GM20431 (cell line): ENCODE measurements at regions not wholly inside any gene's neighbourhood (a gene's known extent, or its start where the extent isn't known, plus 50 kb on each side); places are given as distances from the start of the nearest gene placed in this dataset.
"Not testable (repeated sequence)": the region's sequence is repeated elsewhere in the genome, so short reads cannot be mapped to it uniquely, and the experiment has no call there.

Experiments
- in situ Hi-C: fragments of 300-500 bp; cut with MseI, MboI; formaldehyde crosslinking; loops from one replicate; pipeline ENCODE4 v1.15.0; 2020; ENCODE audit warnings: low sequenced_read_pairs; ENCODE audit not compliant: unreplicated experiment

- in situ Hi-C loops: no loop called here
These were observed 275.9 kb upstream of the EXOC2 start for GRCh38 chr6:968791-969190.

GRCh38 chr6:967701-968100 is 274.8 kb upstream of the EXOC2 start:
- in situ Hi-C loops: no loop called here

- in situ Hi-C loops: no loop called here
These were observed 272.4 kb upstream of the EXOC2 start for GRCh38 chr6:965343-965742.

- in situ Hi-C loops: no loop called here
These were observed 270.5 kb upstream of the EXOC2 start for GRCh38 chr6:963456-963855.

GRCh38 chr6:961407-961960 is 268.5 kb upstream of the EXOC2 start:
- in situ Hi-C loops: no loop called here

- in situ Hi-C loops: no loop called here
These were observed 267.4 kb upstream of the EXOC2 start for GRCh38 chr6:960356-960755.

- in situ Hi-C loops: no loop called here
These were observed 265.5 kb upstream of the EXOC2 start for GRCh38 chr6:958488-958887.

- in situ Hi-C loops: no loop called here
These were observed 258.7 kb upstream of the EXOC2 start for GRCh38 chr6:951399-952181.

GRCh38 chr6:947235-947934 is 254.4 kb upstream of the EXOC2 start:
- in situ Hi-C loops: no loop called here

GRCh38 chr6:946546-946945 is 253.6 kb upstream of the EXOC2 start:
- in situ Hi-C loops: no loop called here

GRCh38 chr6:939526-940252 is 246.8 kb upstream of the EXOC2 start:
- in situ Hi-C loops: no loop called here

GRCh38 chr6:938916-939315 is 246.0 kb upstream of the EXOC2 start:
- in situ Hi-C loops: no loop called here

- in situ Hi-C loops: no loop called here
These were observed 245.4 kb upstream of the EXOC2 start for GRCh38 chr6:938271-938905.

GRCh38 chr6:935582-935981 is 242.6 kb upstream of the EXOC2 start:
- in situ Hi-C loops: no loop called here

GRCh38 chr6:934686-935085 is 241.7 kb upstream of the EXOC2 start:
- in situ Hi-C loops: no loop called here

GRCh38 chr6:931919-932318 is 239.0 kb upstream of the EXOC2 start:
- in situ Hi-C loops: not testable (repeated sequence)

GRCh38 chr6:927157-927556 is 234.2 kb upstream of the EXOC2 start:
- in situ Hi-C loops: no loop called here

- in situ Hi-C loops: no loop called here
These were observed 232.8 kb upstream of the EXOC2 start for GRCh38 chr6:925656-926213.

GRCh38 chr6:924661-925060 is 231.7 kb upstream of the EXOC2 start:
- in situ Hi-C loops: no loop called here

GRCh38 chr6:921400-921799 is 228.5 kb upstream of the EXOC2 start:
- in situ Hi-C loops: no loop called here
